H1 (cell line): ENCODE measurements at regions not wholly inside any gene's neighbourhood (a gene's known extent, or its start where the extent isn't known, plus 50 kb on each side); places are given as distances from the start of the nearest gene placed in this dataset.

Experiments
- CTCF ChIA-PET: fragments of 300-600 bp; sonication (Branson Sonifier 250); formaldehyde crosslinking; loops from one replicate; lab custom pipeline; 2021; ENCODE audit not compliant: partially characterized antibody; lab: Charles Lee
- POLR2A ChIA-PET: fragments of 300-600 bp; sonication (Branson Sonifier 250); formaldehyde crosslinking; loops from one replicate; lab custom pipeline; 2021; ENCODE audit warnings: inconsistent platforms; ENCODE audit not compliant: partially characterized antibody; lab: Charles Lee
- DNase-seq, 2 experiments: peaks; one replicate each; pipeline versions ENCODE4 v3.0.0 to v3.0.0-alpha.2; 2010 to 2022; ENCODE audit warnings: low spot score in 2 of 2, low read depth in 1 of 2, mixed read lengths in 1 of 2
- FAIRE-seq: peaks from 2 replicates; lab custom pipeline; 2011; peaks lifted over from hg19 to GRCh38; lab: Jason Lieb, UNC
- H2AFZ ChIP-seq: 2 replicates; pipeline ENCODE4 v1.8.1; 2012; ENCODE audit warnings: low read length, inconsistent platforms
- H2AK5ac ChIP-seq: 2 replicates; pipeline ENCODE4 v1.6.1; 2013; ENCODE audit warnings: low read depth, low read length
- H2BK120ac ChIP-seq: replicated peaks from 2 replicates; pipeline ENCODE3; 2013; ENCODE audit warnings: low read depth, low read length, inconsistent platforms
- H2BK12ac ChIP-seq: 2 replicates; pipeline ENCODE4 v1.6.1; 2013; ENCODE audit warnings: low read depth, low read length
- H2BK15ac ChIP-seq: 2 replicates; pipeline ENCODE4 v1.6.1; 2013; ENCODE audit warnings: low read length
- H2BK20ac ChIP-seq: 2 replicates; pipeline ENCODE4 v1.6.1; 2013; ENCODE audit warnings: low read length
- H2BK5ac ChIP-seq: 2 replicates; pipeline ENCODE4 v1.6.1; 2013; ENCODE audit warnings: low read depth, low read length
- H3K14ac ChIP-seq: 2 replicates; pipeline ENCODE4 v1.6.1; 2013; ENCODE audit warnings: inconsistent platforms; ENCODE audit not compliant: insufficient read length
- H3K18ac ChIP-seq: 2 replicates; pipeline ENCODE4 v1.6.1; 2013; ENCODE audit warnings: low read length; ENCODE audit errors: extremely low read depth
- H3K23ac ChIP-seq: 2 replicates; pipeline ENCODE4 v1.6.1; 2013; ENCODE audit warnings: inconsistent platforms; ENCODE audit not compliant: insufficient read length
- H3K23me2 ChIP-seq: 2 replicates; pipeline ENCODE4 v1.6.1; 2013; ENCODE audit warnings: low read depth, low read length
- H3K27ac ChIP-seq: 2 replicates; pipeline ENCODE4 v1.6.1; 2011; ENCODE audit warnings: low read depth, low read length, inconsistent platforms
- H3K27me3 ChIP-seq, 4 experiments: replicated peaks in 1 of 4; 1 replicate in 1 of 4; 2 replicates in 3 of 4; pipeline versions ENCODE4 v1.6.1 to v1.8.1; 2011 to 2013; ENCODE audit warnings: low read length in 3 of 4, mild to moderate bottlenecking in 3 of 4, inconsistent platforms in 2 of 4, mixed read lengths in 2 of 4, moderate library complexity in 1 of 4; ENCODE audit not compliant: control insufficient read depth in 3 of 4, insufficient read depth in 3 of 4; ENCODE audit errors: extremely low read depth in 1 of 4
- H3K36me3 ChIP-seq, 4 experiments: 2 replicates each; pipeline versions ENCODE4 v1.6.1 to v1.8.1; 2011 to 2013; ENCODE audit warnings: mild to moderate bottlenecking in 4 of 4, low read length in 3 of 4, moderate library complexity in 2 of 4, control low read depth in 1 of 4, inconsistent platforms in 1 of 4; ENCODE audit not compliant: insufficient read depth in 4 of 4, control insufficient read depth in 2 of 4
- H3K4ac ChIP-seq: replicated peaks from 2 replicates; pipeline ENCODE3; 2013; ENCODE audit warnings: low read length, low read depth, mixed read lengths, inconsistent platforms; ENCODE audit not compliant: insufficient read length
- H3K4me1 ChIP-seq, 4 experiments: replicated peaks in 1 of 4; 1 replicate in 1 of 4; 2 replicates in 3 of 4; pipeline versions ENCODE4 v1.6.1 to v1.8.1; 2011 to 2013; ENCODE audit warnings: low read length in 3 of 4, inconsistent platforms in 2 of 4, mixed read lengths in 1 of 4; ENCODE audit not compliant: insufficient read depth in 4 of 4, control insufficient read depth in 3 of 4
- H3K4me2 ChIP-seq, 2 experiments: 2 replicates each; pipeline versions ENCODE4 v1.6.1 to v1.8.1; 2011 to 2013; ENCODE audit warnings: low read depth in 2 of 2, low read length in 2 of 2, control low read depth in 1 of 2, inconsistent platforms in 1 of 2, mild to moderate bottlenecking in 1 of 2; ENCODE audit not compliant: insufficient read depth in 1 of 2
- H3K4me3 ChIP-seq, 4 experiments: fragments of 200-600, 300-600 bp in 1 of 4; sonication (generic), shearing (Covaris generic), sonication (Bioruptor Twin) in 1 of 4; 2 replicates each; pipeline versions ENCODE4 v1.5.1 to v1.8.1; 2011 to 2016; ENCODE audit warnings: low read length in 4 of 4, low read depth in 3 of 4, control low read depth in 2 of 4, inconsistent platforms in 2 of 4, mild to moderate bottlenecking in 2 of 4, mixed read lengths in 1 of 4, moderate library complexity in 1 of 4; ENCODE audit not compliant: insufficient read depth in 2 of 4; ENCODE audit errors: extremely low read depth in 1 of 4
- H3K56ac ChIP-seq: replicated peaks from 2 replicates; pipeline ENCODE3; 2013; ENCODE audit warnings: low read depth, mild to moderate bottlenecking, mixed read lengths, low read length, inconsistent platforms; ENCODE audit not compliant: insufficient read length
- H3K79me1 ChIP-seq: 2 replicates; pipeline ENCODE4 v1.6.1; 2013; ENCODE audit warnings: low read depth, low read length, control low read depth
- H3K79me2 ChIP-seq, 2 experiments: 2 replicates each; pipeline versions ENCODE4 v1.6.1 to v1.8.1; 2012 to 2013; ENCODE audit warnings: low read length in 2 of 2, mild to moderate bottlenecking in 2 of 2, inconsistent platforms in 1 of 2; ENCODE audit not compliant: insufficient read depth in 2 of 2, control insufficient read depth in 1 of 2
- H3K9ac ChIP-seq, 4 experiments: replicated peaks in 1 of 4; 1 replicate in 1 of 4; 2 replicates in 3 of 4; pipeline versions ENCODE4 v1.6.1 to v1.8.1; 2011 to 2013; ENCODE audit warnings: low read depth in 3 of 4, low read length in 3 of 4, control low read depth in 2 of 4, mild to moderate bottlenecking in 2 of 4, moderate library complexity in 2 of 4, inconsistent platforms in 1 of 4; ENCODE audit errors: extremely low read depth in 1 of 4
- H3K9me3 ChIP-seq, 2 experiments: 2 replicates each; pipeline versions ENCODE4 v1.6.1 to v1.8.1; 2012 to 2013; ENCODE audit warnings: mild to moderate bottlenecking in 2 of 2, moderate library complexity in 2 of 2, control low read depth in 1 of 2, inconsistent platforms in 1 of 2, low read depth in 1 of 2, low read length in 1 of 2, mixed read lengths in 1 of 2; ENCODE audit not compliant: insufficient read depth in 2 of 2
- H4K20me1 ChIP-seq, 2 experiments: replicated peaks in 1 of 2; 2 replicates each; pipeline versions ENCODE3 to v1.8.1; 2011 to 2013; ENCODE audit warnings: inconsistent platforms in 2 of 2, low read length in 2 of 2, mild to moderate bottlenecking in 1 of 2; ENCODE audit not compliant: insufficient read depth in 2 of 2, control insufficient read depth in 1 of 2
- H4K5ac ChIP-seq: 2 replicates; pipeline ENCODE4 v1.6.1; 2013; ENCODE audit warnings: low read length, low read depth, mixed read lengths, inconsistent platforms; ENCODE audit not compliant: insufficient read length
- H4K8ac ChIP-seq: 2 replicates; pipeline ENCODE4 v1.8.0; 2013; ENCODE audit warnings: mild to moderate bottlenecking, moderate library complexity, low read length, inconsistent platforms; ENCODE audit not compliant: insufficient read depth; ENCODE audit errors: extremely low read depth
- H4K91ac ChIP-seq: replicated peaks from 2 replicates; pipeline ENCODE3; 2013; ENCODE audit warnings: low read length, mixed read lengths, inconsistent platforms; ENCODE audit not compliant: insufficient read length
- EGR1 ChIP-seq: IDR thresholded peaks from 2 replicates; pipeline ENCODE4 v1.6.1; 2011; ENCODE audit warnings: low read depth, low read length, borderline replicate concordance
- KDM1A ChIP-seq: fragments of 200-600, 300-600 bp; sonication (generic); IDR thresholded peaks from 2 replicates; pipeline ENCODE4 v1.7.1; 2016; ENCODE audit warnings: mild to moderate bottlenecking, low read length, borderline replicate concordance
- RAD21 ChIP-seq, 2 experiments: IDR thresholded peaks in 1 of 2; conservative IDR thresholded peaks in 1 of 2; 2 replicates each; pipeline ENCODE4 v1.6.1; 2011; ENCODE audit warnings: low read depth in 2 of 2, low read length in 2 of 2, improper control_type of control experiment in 1 of 2, inconsistent platforms in 1 of 2, mild to moderate bottlenecking in 1 of 2, moderate library complexity in 1 of 2
- RBBP5 ChIP-seq: IDR thresholded peaks from 2 replicates; pipeline ENCODE4 v1.7.1; 2012; ENCODE audit warnings: low read depth, mild to moderate bottlenecking, inconsistent platforms, low read length, moderate library complexity, borderline replicate concordance
- RFX5 ChIP-seq: IDR thresholded peaks from 2 replicates; pipeline ENCODE4 v1.6.1; 2011; ENCODE audit warnings: low read depth, low read length, improper control_type of control experiment, borderline replicate concordance
- WGBS, 2 experiments: shearing (Covaris generic) in 1 of 2; methylation state at CpG; one replicate each; pipeline versions ENCODE4 v1.1.6 to v1.1.7; 2013 to 2015; ENCODE audit warnings: low lambda C conversion rate in 2 of 2, mixed read lengths in 2 of 2, inconsistent platforms in 1 of 2, low coverage in 1 of 2, missing lambda C conversion rate in 1 of 2; ENCODE audit not compliant: insufficient replicate concordance in 2 of 2, insufficient coverage in 1 of 2, insufficient read length in 1 of 2; ENCODE audit errors: extremely low coverage in 1 of 2, missing lambda C conversion rate in 1 of 2; 5-methylcytosine and 5-hydroxymethylcytosine counted together
- TF ChIP-seq, protein P1 (sequence below), 3 experiments: IDR thresholded peaks; 1 replicate in 2 of 3; 2 replicates in 1 of 3; pipeline versions ENCODE4 v1.5.1 to v1.6.1; 2011; ENCODE audit warnings: low read length in 3 of 3, mild to moderate bottlenecking in 3 of 3, inconsistent platforms in 2 of 3, low read depth in 1 of 3, moderate library complexity in 1 of 3; ENCODE audit not compliant: insufficient read depth in 1 of 3; ENCODE audit errors: control extremely low read depth in 1 of 3
- TF ChIP-seq, protein P2 (sequence below): IDR thresholded peaks from 2 replicates; pipeline ENCODE4 v1.6.1; 2012; ENCODE audit warnings: inconsistent platforms

DNA sequence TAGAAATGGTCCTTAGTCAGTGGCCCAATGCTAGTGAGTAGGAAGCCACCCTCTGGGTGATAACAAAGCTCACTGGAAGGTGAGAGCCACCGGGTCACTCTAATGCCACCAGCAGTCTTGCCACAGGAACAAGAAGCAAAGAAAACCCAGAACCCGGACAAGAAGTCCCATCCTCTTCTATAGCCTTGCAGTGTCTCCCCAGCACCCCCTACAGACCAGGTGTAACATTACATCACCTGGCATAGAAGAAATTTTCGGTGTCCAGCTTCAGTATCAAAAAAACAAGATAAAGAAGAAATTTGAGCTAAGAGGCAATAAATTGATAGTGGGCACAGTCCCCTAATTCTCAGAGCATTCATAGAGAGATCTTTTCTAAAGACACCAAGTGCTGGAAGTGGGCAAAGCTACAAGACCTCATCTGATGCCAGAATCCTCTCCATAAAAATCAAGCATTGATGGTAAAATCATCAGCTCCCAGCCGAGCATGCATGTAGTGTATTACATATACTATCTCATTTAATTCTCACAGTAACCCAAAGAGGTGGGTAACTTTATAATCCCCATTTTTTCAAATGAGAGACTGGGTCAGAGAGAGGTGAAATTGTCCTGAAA is 491.0 kb downstream of the MATN1 start:
- ChIA-PET POLR2A (no interaction called here), CTCF (interaction anchor here (0.7 to 5.1 kb wide), 42 partner anchors 9 to 535 kb away, joined by 3 to 43 read pairs (median 4); no protein-coding TSS in a partner anchor)
- no peaks in the 10 kb centered on the region for H3K23me2 ChIP-seq
- H4K91ac ChIP-seq = no peak overlapping the region
- no peak overlapping the region for H4K8ac ChIP-seq
- peak in 1 of 2 experiments; percentile 58 for DNase-seq
- no peaks in the 10 kb centered on the region for H3K9me3 ChIP-seq
- no peak overlapping the region for H2BK120ac ChIP-seq
- no peaks in the 10 kb centered on the region for H4K20me1 ChIP-seq
- no peak overlapping the region for H3K14ac ChIP-seq
- H3K23ac ChIP-seq = no peak overlapping the region
- H3K27me3 ChIP-seq = no peaks in the 10 kb centered on the region
- no peak overlapping the region for H2AK5ac ChIP-seq
- H3K4ac ChIP-seq = no peak overlapping the region
- TF ChIP-seq, protein P1, sequence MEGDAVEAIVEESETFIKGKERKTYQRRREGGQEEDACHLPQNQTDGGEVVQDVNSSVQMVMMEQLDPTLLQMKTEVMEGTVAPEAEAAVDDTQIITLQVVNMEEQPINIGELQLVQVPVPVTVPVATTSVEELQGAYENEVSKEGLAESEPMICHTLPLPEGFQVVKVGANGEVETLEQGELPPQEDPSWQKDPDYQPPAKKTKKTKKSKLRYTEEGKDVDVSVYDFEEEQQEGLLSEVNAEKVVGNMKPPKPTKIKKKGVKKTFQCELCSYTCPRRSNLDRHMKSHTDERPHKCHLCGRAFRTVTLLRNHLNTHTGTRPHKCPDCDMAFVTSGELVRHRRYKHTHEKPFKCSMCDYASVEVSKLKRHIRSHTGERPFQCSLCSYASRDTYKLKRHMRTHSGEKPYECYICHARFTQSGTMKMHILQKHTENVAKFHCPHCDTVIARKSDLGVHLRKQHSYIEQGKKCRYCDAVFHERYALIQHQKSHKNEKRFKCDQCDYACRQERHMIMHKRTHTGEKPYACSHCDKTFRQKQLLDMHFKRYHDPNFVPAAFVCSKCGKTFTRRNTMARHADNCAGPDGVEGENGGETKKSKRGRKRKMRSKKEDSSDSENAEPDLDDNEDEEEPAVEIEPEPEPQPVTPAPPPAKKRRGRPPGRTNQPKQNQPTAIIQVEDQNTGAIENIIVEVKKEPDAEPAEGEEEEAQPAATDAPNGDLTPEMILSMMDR (IDR thresholded peaks at IDR 0.05; ENCODE audit: control extremely low read depth in 1 of 3, insufficient read depth in 1 of 3, low read depth in 1 of 3, low read length in 3 of 3) = peak; percentile 51 to 83 (median 61)
- TF ChIP-seq RFX5 = no peak
- peak; percentile 74 to 77 for TF ChIP-seq RAD21 (IDR thresholded peaks at IDR 0.05 in 1 of 2, conservative IDR thresholded peaks at IDR 0.05 in 1 of 2; ENCODE audit: low read depth in 2 of 2, low read length in 2 of 2)
- TF ChIP-seq, protein P2, sequence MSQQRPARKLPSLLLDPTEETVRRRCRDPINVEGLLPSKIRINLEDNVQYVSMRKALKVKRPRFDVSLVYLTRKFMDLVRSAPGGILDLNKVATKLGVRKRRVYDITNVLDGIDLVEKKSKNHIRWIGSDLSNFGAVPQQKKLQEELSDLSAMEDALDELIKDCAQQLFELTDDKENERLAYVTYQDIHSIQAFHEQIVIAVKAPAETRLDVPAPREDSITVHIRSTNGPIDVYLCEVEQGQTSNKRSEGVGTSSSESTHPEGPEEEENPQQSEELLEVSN = no peak
- no peak for TF ChIP-seq EGR1
- TF ChIP-seq RBBP5 = no peak
- no peak for TF ChIP-seq KDM1A
- WGBS, 2 experiments = 75% methylated on average over 4 of the region's 4 CpGs; no CpG with 5 or more reads in 1 of the 2 experiments
- no peak overlapping the region for H3K4me2 ChIP-seq
- FAIRE-seq = peak; percentile 81
- no peaks in the 10 kb centered on the region for H3K79me2 ChIP-seq
- no peak overlapping the region for H3K4me3 ChIP-seq
- no peak overlapping the region for H3K18ac ChIP-seq
- H3K56ac ChIP-seq = no peak overlapping the region
- H2BK20ac ChIP-seq = no peak overlapping the region
- no peaks in the 10 kb centered on the region for H3K4me1 ChIP-seq
- no peak overlapping the region for H2BK15ac ChIP-seq
- H3K36me3 ChIP-seq = no peaks in the 10 kb centered on the region
- no peak overlapping the region for H2AFZ ChIP-seq
- H3K9ac ChIP-seq = no peak overlapping the region
- no peak overlapping the region for H2BK12ac ChIP-seq
- no peaks in the 10 kb centered on the region for H3K79me1 ChIP-seq
- H3K27ac ChIP-seq = no peak overlapping the region
- H4K5ac ChIP-seq = no peak overlapping the region
- no peak overlapping the region for H2BK5ac ChIP-seq
